ENCODE measurements at regions not wholly inside any gene's neighbourhood (a gene's known extent, or its start where the extent isn't known, plus 50 kb on each side); places are given as distances from the start of the nearest gene placed in this dataset.

- no peak for TF ChIP-seq CTCF (IDR thresholded peaks at IDR 0.05)
- no peak for TF ChIP-seq POLR2A (IDR thresholded peaks at IDR 0.05)
Measured at GRCh38 chr6:8651998-8652397, 216.7 kb upstream of the SLC35B3 start.

All from uterus (tissue), 2 donors.